GM18867 (cell line): ENCODE measurements at regions not wholly inside any gene's neighbourhood (a gene's known extent, or its start where the extent isn't known, plus 50 kb on each side); places are given as distances from the start of the nearest gene placed in this dataset.
A peak's percentile ranks its signal among the peaks of the same experiment; 100 is the strongest.
"Not testable (repeated sequence)": the region's sequence is repeated elsewhere in the genome, so short reads cannot be mapped to it uniquely, and the experiment has no call there.

Experiments used
- ATAC-seq: cut with Tn5 transposase; IDR thresholded peaks from one replicate; pipeline ENCODE4 v1.9.1; 2021; ENCODE audit warnings: mild to moderate bottlenecking, moderate library complexity; ENCODE audit not compliant: unreplicated experiment

DNA sequence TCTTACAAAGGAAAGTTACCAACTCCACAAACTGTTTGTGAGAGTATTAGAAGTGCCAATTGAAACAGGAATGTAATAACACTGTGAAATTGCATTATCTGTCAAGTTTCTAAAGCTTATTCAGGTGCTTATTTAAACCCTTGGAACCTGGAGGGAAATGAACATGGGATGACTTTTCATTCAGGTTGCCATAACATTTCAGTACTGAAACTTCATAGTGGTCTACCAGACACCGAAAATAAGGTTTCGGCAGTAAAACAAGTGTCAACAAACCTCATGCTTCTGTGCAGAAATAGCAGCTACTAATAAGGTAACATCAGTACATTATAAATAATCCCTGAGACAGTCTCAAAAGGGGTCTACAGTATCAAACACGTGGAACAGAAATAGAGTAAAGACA lies 890.7 kb upstream of the INTU start:
- peak; percentile 73 for ATAC-seq

GRCh38 chr4:126742885-126743284 lies 889.9 kb upstream of the INTU start:
- no peak for ATAC-seq

DNA sequence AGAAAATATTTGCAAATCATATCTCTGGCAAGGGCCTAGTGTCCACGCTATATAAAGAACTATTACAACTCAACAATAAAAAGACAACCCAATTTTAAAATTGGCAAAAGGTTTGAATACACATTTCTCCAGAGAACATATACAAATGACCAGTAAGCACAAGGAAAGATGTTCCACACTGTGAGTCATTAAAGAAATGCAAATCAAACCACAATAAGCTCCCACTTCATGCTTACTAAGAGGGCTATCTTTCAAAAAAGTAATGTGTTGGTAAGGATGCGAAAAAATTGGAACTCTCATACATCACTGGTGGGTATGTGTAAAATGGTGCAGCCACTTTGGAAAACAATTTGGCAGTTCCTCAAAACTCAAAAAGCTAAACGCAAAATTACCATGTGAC lies 884.0 kb upstream of the INTU start:
- no peak for ATAC-seq

DNA sequence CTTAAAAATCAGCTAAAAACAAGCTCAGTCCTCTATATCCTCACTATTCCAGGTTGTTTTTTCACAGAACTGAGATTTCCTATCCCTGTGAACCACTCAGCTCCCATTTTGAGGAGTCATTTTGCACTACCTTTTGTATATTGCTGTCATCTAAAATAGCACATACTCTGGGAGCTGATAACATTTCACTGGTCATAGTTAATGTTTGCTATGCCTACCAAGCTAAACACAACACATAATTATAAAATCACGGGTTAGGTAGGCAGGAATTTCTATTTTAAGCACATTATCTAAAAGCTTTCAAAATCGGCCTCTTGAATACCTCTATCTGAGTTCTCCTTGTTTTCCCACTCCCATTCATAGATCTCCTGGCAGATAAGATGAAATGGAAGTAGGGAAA lies 882.0 kb upstream of the INTU start:
- no peak for ATAC-seq

DNA sequence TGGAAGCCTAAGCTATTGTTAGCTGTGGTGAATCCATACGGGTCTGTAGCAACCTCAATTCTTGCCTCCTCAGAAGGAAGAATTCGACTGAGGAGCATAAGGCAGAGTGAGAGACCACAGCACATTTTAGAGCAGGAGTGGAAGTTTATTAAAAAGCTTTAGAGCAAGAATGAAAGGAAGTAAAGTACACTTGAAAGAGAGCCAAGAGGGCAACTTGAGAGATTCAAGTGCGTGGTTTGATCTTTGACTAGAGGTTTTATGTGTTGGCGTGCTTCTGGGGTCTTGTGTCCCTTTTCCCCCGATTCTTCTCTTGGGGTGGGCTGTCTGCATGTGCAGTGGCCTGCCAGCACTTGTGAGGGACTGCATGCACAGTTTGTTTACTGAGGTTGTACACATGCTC lies 880.6 kb upstream of the INTU start:
- no peak for ATAC-seq

DNA sequence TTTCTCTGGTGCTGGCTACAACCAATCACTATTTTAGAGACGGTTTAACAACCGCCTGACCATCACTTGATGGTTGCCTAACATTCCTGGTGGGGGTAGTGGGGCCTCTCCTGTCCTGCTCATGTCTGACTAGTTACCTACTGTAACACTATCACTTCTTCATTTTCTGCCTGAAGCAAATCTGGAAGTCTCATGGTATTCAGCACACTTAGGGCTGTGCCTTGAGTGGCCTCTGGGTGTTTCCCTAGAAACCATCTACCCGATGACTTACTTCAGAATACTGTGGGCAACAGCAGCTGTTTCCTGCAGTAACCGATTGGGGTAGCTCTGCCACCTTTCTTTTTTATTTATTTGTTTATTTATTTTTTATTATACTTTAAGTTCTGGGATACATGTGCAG lies 880.1 kb upstream of the INTU start:
- no peak for ATAC-seq

DNA sequence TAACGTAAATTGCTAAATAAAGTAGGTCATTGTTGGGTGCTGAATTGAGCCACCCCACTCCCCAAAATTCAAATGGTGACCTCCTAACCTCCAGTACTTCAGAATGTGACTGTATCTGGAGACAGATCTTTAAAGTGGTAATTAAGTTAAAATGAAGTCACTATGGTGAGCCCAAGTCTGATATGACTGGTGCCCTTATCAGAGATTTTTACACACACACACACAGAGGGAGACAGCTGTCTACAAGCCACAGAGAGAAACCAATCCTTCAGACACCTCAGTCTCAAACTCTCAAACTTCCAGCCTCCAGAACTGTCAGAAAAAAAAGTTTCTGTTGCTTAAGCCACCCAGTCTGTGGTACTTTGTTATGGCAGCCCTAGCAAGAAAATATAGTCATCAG lies 879.2 kb upstream of the INTU start:
- ATAC-seq = no peak

DNA sequence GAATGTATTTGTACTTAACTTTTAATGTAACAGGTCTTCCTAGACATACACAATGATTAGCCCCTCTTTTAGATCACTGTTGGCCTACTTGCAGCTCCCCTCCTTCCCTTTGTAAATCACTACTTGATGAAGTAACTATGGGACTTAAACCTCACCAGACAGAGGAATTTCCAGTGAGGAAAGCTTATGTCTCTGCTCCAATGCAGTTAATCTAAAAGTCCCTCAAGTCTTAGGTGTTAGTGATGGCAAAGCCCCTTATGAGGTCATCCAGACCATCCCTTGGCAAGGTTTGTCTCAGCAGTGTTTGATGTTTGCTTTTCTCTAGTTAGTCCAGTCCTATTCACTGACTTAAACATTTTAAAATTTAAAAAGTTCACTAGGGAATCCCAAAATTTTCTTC lies 877.3 kb upstream of the INTU start:
- ATAC-seq = no peak

- ATAC-seq = no peak
Measured at GRCh38 chr4:126756050-126756829, 876.5 kb upstream of the INTU start.

GRCh38 chr4:126757219-126757618 lies 875.5 kb upstream of the INTU start:
- no peak for ATAC-seq

DNA sequence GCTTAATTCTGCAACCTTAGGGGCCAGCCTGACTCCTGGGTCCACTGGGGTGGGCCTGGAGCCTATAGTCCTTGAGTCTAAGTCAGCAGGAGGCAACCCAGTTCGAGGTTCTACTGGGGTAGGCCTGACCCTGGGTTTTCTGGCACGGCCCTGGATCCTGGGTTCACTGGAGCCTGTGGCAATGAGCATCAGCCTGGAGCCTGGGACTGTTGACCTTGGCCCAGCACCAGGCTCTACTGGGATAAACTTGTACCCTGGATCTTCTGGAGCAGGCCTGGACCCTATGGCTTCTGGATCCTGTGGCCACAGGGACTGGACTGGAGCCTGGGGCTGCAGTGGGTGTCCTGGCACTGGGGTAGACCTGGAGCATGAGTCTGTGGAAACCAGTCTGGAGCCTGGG lies 874.3 kb upstream of the INTU start:
- ATAC-seq = no peak

DNA sequence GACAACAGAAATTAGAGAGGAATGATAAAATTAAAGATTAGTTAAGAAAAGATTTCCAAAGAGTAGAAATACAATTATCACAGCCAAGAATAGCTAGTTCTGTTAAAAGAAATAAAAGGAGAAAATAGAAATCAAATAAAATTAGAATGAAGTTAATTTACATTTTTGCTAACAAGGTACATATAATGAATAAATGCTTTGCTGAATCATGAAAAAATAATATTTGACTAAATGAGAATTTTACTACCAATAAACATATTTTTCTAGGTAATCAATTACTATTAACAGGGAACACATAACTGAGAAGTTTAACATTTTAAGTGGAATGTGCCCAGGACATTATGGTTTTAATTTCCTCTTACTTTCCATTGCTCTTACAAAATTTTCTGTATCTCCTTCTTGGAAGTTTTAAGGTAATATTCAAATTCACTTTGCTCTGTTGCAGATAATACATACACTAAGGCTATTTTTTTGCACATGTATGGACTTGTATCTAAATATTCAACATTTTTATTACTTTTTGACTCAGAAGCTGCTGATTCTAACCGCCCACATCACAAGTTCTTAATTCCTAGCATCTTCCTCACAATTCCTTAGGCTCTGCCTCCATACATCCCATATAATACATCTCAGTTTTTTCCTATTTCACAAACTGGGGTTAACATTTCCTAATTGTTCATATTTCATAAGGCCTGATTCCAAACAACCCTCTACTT lies 870.7 kb upstream of the INTU start:
- ATAC-seq = no peak

- ATAC-seq = no peak
Measured at GRCh38 chr4:126762663-126763247, 870.0 kb upstream of the INTU start.

DNA sequence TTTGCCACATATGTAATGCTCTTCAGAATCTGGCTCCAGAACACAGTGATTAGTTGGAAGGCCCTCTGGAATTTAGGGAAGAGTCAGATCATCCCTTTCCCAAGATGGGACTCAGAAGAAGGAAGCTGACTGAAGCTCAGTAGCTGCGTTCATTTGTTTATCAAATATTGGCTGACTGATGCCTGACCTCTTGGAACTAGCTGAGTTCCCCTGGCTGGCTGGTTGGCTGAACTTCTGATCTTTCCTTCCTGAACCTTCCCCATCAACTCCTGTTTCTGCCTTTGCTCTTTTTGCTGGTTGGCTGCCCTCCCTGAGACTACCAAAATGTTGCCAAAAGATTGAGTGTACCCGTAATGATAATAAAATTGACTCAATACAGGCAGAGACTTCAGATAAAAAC lies 866.5 kb upstream of the INTU start:
- no peak for ATAC-seq

DNA sequence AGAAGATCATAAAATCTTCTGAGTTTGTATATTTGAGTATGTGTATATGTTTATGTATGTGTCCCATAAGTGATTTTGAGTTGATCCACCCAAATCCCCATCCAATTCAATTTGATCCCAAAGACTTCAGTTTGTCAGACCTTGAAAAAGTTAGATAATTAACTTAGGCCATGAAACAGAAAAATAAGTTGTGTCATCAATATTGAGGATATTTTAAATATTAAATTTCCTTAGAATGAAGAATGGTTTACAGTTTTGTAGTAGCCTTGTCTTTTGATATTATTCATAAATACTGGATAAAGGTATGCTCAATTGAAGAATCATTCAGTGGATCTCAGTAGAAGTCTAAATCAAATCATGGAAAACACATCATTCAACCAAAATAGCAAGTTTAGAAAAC lies 864.4 kb upstream of the INTU start:
- ATAC-seq = no peak

DNA sequence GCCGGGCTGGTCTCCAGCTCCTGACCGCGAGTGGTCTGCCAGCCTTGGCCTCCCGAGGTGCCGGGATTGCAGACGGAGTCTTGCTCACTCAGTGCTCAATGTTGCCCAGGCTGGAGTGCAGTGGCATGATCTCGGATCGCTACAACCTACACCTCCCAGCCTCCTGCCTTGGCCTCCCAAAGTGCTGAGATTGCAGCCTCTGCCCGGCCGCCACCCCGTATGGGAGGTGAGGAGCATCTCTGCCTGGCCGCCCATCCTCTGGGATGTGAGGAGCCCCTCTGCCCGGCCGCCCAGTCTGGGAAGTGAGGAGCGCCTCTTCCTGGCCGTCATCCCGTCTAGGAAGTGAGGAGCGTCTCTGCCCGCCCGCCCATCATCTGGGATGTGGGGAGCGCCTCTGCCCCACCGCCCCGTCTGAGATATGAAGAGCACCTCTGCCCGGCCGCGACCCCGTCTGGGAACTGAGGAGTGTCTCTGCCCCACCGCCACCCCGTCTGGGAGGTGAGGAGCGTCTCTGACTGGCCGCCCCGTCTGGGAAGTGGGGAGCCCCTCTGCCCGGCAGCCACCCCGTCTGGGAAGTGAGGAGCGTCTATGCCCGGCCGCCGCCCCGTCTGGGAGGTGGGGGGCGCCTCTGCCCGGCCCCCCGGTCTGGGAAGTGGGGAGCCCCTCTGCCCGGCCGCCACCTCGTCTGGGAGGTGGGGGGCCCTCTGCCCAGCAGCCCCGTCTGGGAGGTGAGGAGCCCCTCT lies 861.8 kb upstream of the INTU start:
- ATAC-seq = not testable (repeated sequence)

GRCh38 chr4:126771618-126772017 lies 861.1 kb upstream of the INTU start:
- ATAC-seq = not testable (repeated sequence)

GRCh38 chr4:126772662-126773061 lies 860.1 kb upstream of the INTU start:
- no peak for ATAC-seq

DNA sequence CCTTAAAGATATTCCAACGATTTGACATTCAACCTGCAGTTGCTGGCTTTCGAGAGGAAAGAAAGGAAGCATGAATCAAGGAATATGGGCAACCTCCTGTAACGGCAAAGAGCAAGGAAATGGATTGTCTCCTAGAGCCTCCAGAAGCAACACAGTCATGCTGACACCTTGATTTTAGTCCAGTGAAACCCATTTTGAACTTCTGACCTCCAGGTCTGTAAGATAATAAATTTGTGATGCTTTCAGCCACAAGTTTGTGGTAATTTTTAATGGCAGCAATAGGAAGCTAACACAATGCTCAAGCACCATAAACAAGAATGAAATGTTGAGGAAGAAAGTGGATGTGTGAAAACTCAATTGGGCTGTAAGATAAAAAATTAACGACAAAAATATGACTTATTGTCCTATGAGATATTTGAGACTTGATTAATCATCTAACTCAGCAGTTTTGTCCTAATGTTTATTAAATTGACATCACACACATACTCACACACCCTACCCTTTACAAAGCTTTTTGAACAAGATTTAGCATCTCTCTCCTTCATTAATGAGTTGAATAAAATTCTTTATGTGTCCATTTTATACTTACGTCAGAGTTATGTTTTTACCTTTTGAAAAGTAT lies 857.2 kb upstream of the INTU start:
- no peak for ATAC-seq

- ATAC-seq = no peak
Measured at GRCh38 chr4:126776361-126776760, 856.4 kb upstream of the INTU start.

DNA sequence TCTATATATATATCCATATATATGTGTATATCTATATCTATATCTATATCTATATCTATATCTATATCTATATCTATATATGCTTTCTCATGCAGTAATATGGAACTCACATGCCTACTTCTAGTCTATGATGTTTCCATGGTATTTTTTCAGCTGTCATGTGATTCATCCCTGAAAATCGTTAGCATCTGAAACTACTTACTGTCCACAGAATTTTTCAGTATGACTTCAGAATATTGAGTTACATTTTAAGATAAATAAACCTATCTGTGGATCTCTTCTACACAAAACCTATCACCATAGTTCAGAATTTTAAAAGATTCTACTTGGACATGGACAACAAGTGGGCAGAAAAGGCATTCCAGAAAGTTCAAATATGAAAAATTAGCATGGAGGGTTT lies 855.1 kb upstream of the INTU start:
- ATAC-seq = no peak
